GM10248 (cell line): ENCODE measurements at regions not wholly inside any gene's neighbourhood (a gene's known extent, or its start where the extent isn't known, plus 50 kb on each side); places are given as distances from the start of the nearest gene placed in this dataset.

Experiments used
- CTCF ChIA-PET: fragments of 300-600 bp; sonication (Branson Sonifier 250); formaldehyde crosslinking; extraction: SDS; loops from one replicate; lab custom pipeline; 2021; ENCODE audit warnings: antibody characterized with exemption; lab: Yijun Ruan, JAX
- POLR2A ChIA-PET: fragments of 350-650 bp; sonication (Branson Sonifier 250); formaldehyde crosslinking; extraction: SDS; loops from one replicate; lab custom pipeline; 2020; ENCODE audit warnings: antibody characterized with exemption; lab: Yijun Ruan, JAX
- DNase-seq: peaks from one replicate; pipeline ENCODE4 v3.0.0; 2012; ENCODE audit errors: extremely low spot score
- TF ChIP-seq, protein P1 (sequence below): IDR thresholded peaks from 2 replicates; pipeline ENCODE4 v1.5.1; 2012; ENCODE audit warnings: mild to moderate bottlenecking, low read depth; ENCODE audit errors: extremely low read depth, missing control alignments, control extremely low read depth

DNA sequence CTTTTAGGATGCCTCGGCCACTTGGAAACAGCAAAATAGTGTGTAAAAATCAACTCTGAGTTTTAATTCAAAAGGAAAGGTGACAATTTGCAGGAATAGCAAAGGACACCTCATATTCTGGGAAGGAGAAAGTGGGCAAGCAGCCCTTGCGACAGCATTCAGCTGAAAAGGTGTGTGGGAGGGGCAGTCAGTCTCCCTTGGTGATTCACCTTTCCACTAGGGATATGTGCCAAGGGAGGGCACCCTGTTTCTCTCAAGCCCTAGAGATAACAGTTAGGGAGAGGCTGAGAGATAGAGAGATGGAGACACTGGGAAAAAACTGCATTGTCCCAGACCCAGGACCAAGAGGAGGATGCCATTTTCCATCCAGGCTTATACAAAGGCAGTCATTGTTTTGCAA lies 228.1 kb downstream of the EPM2A start:
- ChIA-PET POLR2A (no interaction called here), CTCF (interaction anchor here (1.7 kb wide), 1 partner anchor 9 kb away, joined by 5 read pairs; no protein-coding TSS in a partner anchor)
- TF ChIP-seq, protein P1, sequence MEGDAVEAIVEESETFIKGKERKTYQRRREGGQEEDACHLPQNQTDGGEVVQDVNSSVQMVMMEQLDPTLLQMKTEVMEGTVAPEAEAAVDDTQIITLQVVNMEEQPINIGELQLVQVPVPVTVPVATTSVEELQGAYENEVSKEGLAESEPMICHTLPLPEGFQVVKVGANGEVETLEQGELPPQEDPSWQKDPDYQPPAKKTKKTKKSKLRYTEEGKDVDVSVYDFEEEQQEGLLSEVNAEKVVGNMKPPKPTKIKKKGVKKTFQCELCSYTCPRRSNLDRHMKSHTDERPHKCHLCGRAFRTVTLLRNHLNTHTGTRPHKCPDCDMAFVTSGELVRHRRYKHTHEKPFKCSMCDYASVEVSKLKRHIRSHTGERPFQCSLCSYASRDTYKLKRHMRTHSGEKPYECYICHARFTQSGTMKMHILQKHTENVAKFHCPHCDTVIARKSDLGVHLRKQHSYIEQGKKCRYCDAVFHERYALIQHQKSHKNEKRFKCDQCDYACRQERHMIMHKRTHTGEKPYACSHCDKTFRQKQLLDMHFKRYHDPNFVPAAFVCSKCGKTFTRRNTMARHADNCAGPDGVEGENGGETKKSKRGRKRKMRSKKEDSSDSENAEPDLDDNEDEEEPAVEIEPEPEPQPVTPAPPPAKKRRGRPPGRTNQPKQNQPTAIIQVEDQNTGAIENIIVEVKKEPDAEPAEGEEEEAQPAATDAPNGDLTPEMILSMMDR = no peak
- no peak for DNase-seq

- ChIA-PET CTCF (interaction anchor here (1.3 to 1.7 kb wide), 2 partner anchors 10 to 23 kb away, joined by 3 to 5 read pairs; no protein-coding TSS in a partner anchor), POLR2A (no interaction called here)
- TF ChIP-seq, protein P1 = no peak
- DNase-seq = no peak
Observed at GRCh38 chr6:145508107-145508506, 227.2 kb downstream of the EPM2A start.

- CTCF ChIA-PET = no interaction called here
- POLR2A ChIA-PET = no interaction called here
- TF ChIP-seq, protein P1 = no peak
- no peak for DNase-seq
Observed at GRCh38 chr6:145517492-145517891, 217.8 kb downstream of the EPM2A start.

GRCh38 chr6:145525038-145525437 lies 210.3 kb downstream of the EPM2A start:
- POLR2A ChIA-PET = no interaction called here
- TF ChIP-seq, protein P1 = no peak
- CTCF ChIA-PET = interaction anchor here (1.0 kb wide), 1 partner anchor 29 kb away, joined by 3 read pairs; no protein-coding TSS in a partner anchor
- no peak for DNase-seq

DNA sequence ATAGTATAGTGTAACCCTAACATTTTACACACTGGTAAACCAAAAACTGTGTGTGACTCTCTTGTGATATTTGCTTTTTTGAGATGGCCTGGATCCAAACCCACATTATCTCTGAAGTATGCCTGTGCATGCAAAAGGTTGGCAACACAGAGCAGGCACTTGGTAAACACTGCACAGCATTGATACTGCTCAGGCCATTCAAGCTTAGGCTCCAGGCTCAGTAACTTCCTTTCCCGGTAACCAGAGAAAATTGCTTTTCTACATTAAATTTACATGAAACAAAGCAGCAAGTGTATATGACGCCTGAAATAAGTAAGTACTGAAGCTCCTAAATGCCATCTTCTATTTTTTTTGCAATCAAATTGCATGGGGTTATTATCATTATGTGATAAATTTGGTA lies 205.7 kb downstream of the EPM2A start:
- no peak for DNase-seq
- ChIA-PET CTCF (interaction anchor here (1.9 kb wide), 1 partner anchor 9 kb away, joined by 7 read pairs; no protein-coding TSS in a partner anchor), POLR2A (no interaction called here)
- TF ChIP-seq, protein P1 = no peak

- no peak for DNase-seq
- ChIA-PET POLR2A (no interaction called here), CTCF (interaction anchor here (0.9 to 1.9 kb wide), 3 partner anchors 8 to 106 kb away, joined by 3 to 7 read pairs (median 4); no protein-coding TSS in a partner anchor)
- TF ChIP-seq, protein P1 = no peak
Observed at GRCh38 chr6:145530454-145530853, 204.9 kb downstream of the EPM2A start.
